Thyroid gland (tissue), 4 donors: ENCODE measurements at regions not wholly inside any gene's neighbourhood (a gene's known extent, or its start where the extent isn't known, plus 50 kb on each side); places are given as distances from the start of the nearest gene placed in this dataset.

Experiments
- POLR2A ChIP-seq, 2 donors: fragments of 450-650 bp; IDR thresholded peaks; one replicate each; pipeline ENCODE4 v1.6.1; 2017; ENCODE audit warnings: antibody characterized with exemption in 2 of 2, mild to moderate bottlenecking in 2 of 2, moderate library complexity in 1 of 2
- TF ChIP-seq, protein P1 (sequence below), 6 experiments: fragments of 200-600 bp in 3 of 6; fragments of 450-650 bp in 3 of 6; sonication (generic) in 3 of 6; IDR thresholded peaks; one replicate each; pipeline ENCODE4 v1.5.1; 2016 to 2019; ENCODE audit warnings: antibody characterized with exemption in 6 of 6, mild to moderate bottlenecking in 2 of 6, inconsistent platforms in 1 of 6, moderate library complexity in 1 of 6

DNA sequence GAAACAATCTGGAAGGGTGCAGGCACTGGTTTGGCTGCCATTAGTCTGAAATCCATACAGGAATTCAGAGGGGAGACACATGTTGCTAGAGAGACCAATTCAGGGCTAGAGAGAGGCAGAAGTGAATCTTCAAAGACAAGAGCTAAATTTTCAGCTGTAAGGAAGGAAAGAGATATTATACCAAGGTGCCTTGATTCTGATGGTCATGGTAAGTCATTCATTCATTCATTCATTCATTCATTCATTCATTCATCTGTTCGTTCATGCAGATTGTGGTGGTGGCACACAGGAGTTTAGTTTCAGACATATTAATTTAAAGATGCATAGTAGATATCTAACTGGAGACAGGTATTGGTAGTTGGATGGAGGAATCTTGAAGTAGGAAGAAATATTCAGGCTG, 1493.5 kb upstream of the TMEM132C start:
- TF ChIP-seq, protein P1, sequence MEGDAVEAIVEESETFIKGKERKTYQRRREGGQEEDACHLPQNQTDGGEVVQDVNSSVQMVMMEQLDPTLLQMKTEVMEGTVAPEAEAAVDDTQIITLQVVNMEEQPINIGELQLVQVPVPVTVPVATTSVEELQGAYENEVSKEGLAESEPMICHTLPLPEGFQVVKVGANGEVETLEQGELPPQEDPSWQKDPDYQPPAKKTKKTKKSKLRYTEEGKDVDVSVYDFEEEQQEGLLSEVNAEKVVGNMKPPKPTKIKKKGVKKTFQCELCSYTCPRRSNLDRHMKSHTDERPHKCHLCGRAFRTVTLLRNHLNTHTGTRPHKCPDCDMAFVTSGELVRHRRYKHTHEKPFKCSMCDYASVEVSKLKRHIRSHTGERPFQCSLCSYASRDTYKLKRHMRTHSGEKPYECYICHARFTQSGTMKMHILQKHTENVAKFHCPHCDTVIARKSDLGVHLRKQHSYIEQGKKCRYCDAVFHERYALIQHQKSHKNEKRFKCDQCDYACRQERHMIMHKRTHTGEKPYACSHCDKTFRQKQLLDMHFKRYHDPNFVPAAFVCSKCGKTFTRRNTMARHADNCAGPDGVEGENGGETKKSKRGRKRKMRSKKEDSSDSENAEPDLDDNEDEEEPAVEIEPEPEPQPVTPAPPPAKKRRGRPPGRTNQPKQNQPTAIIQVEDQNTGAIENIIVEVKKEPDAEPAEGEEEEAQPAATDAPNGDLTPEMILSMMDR (IDR thresholded peaks at IDR 0.05), result no peak
- TF ChIP-seq POLR2A (IDR thresholded peaks at IDR 0.05), result no peak
